ENCODE measurements at regions not wholly inside any gene's neighbourhood (a gene's known extent, or its start where the extent isn't known, plus 50 kb on each side); places are given as distances from the start of the nearest gene placed in this dataset.

DNA sequence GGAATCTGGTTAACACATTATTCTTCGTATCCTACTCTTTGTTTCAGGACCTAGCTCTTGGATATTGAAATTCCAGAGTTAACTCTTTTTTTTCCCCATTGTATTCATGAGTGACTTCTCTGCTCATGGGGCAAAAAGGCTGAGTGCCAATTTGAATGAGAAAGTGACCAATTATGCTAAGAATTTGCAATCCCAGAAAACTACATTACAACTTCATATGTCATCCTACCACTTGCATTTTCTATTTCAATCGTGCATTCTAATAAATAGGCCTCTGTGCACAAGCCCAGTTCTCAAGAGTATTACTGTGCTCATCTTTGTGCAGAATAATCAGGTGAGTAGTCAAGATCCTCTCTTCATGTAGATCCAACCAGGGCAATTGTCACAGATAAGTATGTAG is 537.8 kb downstream of the OTOL1 start:
- Histone ChIP-seq H3K36me3 (ENCODE audit: insufficient read depth, low read length) (no peaks in the 10 kb centered on the region), H3K9me3 (ENCODE audit: low read length) (no peaks in the 10 kb centered on the region), H4K20me1 (ENCODE audit: insufficient read depth, low read length) (no peaks in the 10 kb centered on the region), H2AFZ (ENCODE audit: low read length) (no peak overlapping the region), H3K4me1 (ENCODE audit: insufficient read depth, low read length, poor library complexity, severe bottlenecking) (no peaks in the 10 kb centered on the region), H3K27ac (ENCODE audit: low read depth, low read length, poor library complexity, severe bottlenecking) (no peak overlapping the region), H3K4me3 (ENCODE audit: low read depth, low read length, poor library complexity, severe bottlenecking) (no peak overlapping the region), H3K79me2 (ENCODE audit: insufficient read depth, low read depth, low read length) (no peaks in the 10 kb centered on the region), H3K4me2 (ENCODE audit: low read length) (no peak overlapping the region), H3K9me2 (ENCODE audit: insufficient read depth, low read length) (no peaks in the 10 kb centered on the region)
- no peak for DNase-seq (ENCODE audit: low spot score)
- POLR2A ChIA-PET = no interaction called here
- no peak for TF ChIP-seq CTCF (conservative IDR thresholded peaks at IDR 0.05; ENCODE audit: low read length)
- no peak for TF ChIP-seq EZH2phosphoT487 (IDR thresholded peaks at IDR 0.05; ENCODE audit: borderline replicate concordance, low read depth, low read length)
- intact Hi-C loops (cut with micrococcal nuclease; ENCODE audit: unreplicated experiment) = no loop called here
- no TSS peak for BruUV-seq (replicated peaks)
- CTCF ChIA-PET (ENCODE audit: unreplicated experiment) = no interaction called here

DNA sequence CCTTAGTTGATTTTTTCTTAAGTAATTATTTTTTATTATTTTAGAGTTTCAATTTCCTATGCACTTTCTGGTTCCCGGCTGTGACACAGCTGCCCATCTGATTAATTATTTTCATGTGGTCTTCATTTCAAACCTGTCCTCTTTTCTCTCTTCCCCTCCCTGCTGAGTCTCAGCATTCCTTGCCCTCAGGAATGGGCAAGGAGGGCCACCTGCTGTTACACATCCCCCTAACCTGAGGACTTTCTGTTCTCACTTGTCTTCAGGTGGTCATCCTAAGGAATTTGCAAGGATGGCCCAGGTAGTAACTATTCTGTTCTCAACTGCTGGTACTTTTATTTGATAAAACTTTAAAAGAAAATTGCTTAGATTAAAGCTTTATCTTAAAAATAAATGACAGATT is 545.0 kb downstream of the OTOL1 start:
- no peaks in the 10 kb centered on the region for H3K36me3 ChIP-seq (ENCODE audit: insufficient read depth, low read length)
- ChIA-PET POLR2A (interaction anchor here (0.7 kb wide), 1 partner anchor 427 kb away, joined by 3 read pairs; no protein-coding TSS in a partner anchor), CTCF (ENCODE audit: unreplicated experiment) (no interaction called here)
- no peak overlapping the region for H3K4me3 ChIP-seq (ENCODE audit: low read depth, low read length, poor library complexity, severe bottlenecking)
- intact Hi-C loops (cut with micrococcal nuclease; ENCODE audit: unreplicated experiment) = no loop called here
- DNase-seq (ENCODE audit: low spot score) = no peak
- H3K4me2 ChIP-seq (ENCODE audit: low read length) = no peak overlapping the region
- H3K79me2 ChIP-seq (ENCODE audit: insufficient read depth, low read depth, low read length) = no peaks in the 10 kb centered on the region
- H3K4me1 ChIP-seq (ENCODE audit: insufficient read depth, low read length, poor library complexity, severe bottlenecking) = no peaks in the 10 kb centered on the region
- H4K20me1 ChIP-seq (ENCODE audit: insufficient read depth, low read length) = no peaks in the 10 kb centered on the region
- no TSS peak for BruUV-seq (replicated peaks)
- H3K27ac ChIP-seq (ENCODE audit: low read depth, low read length, poor library complexity, severe bottlenecking) = no peak overlapping the region
- H3K9me2 ChIP-seq (ENCODE audit: insufficient read depth, low read length) = no peaks in the 10 kb centered on the region
- no peak for TF ChIP-seq EZH2phosphoT487 (IDR thresholded peaks at IDR 0.05; ENCODE audit: borderline replicate concordance, low read depth, low read length)
- no peak for TF ChIP-seq CTCF (conservative IDR thresholded peaks at IDR 0.05; ENCODE audit: low read length)
- no peak overlapping the region for H2AFZ ChIP-seq (ENCODE audit: low read length)
- no peaks in the 10 kb centered on the region for H3K9me3 ChIP-seq (ENCODE audit: low read length)

- H4K20me1 ChIP-seq (ENCODE audit: insufficient read depth, low read length) = no peaks in the 10 kb centered on the region
- no peak for DNase-seq (ENCODE audit: low spot score)
- no peaks in the 10 kb centered on the region for H3K79me2 ChIP-seq (ENCODE audit: insufficient read depth, low read depth, low read length)
- no peak overlapping the region for H3K27ac ChIP-seq (ENCODE audit: low read depth, low read length, poor library complexity, severe bottlenecking)
- no peaks in the 10 kb centered on the region for H3K9me3 ChIP-seq (ENCODE audit: low read length)
- no peaks in the 10 kb centered on the region for H3K36me3 ChIP-seq (ENCODE audit: insufficient read depth, low read length)
- no TSS peak for BruUV-seq (replicated peaks)
- no peaks in the 10 kb centered on the region for H3K4me1 ChIP-seq (ENCODE audit: insufficient read depth, low read length, poor library complexity, severe bottlenecking)
- ChIA-PET POLR2A (no interaction called here), CTCF (ENCODE audit: unreplicated experiment) (no interaction called here)
- TF ChIP-seq EZH2phosphoT487 (IDR thresholded peaks at IDR 0.05; ENCODE audit: borderline replicate concordance, low read depth, low read length) = no peak
- no peak for TF ChIP-seq CTCF (conservative IDR thresholded peaks at IDR 0.05; ENCODE audit: low read length)
- no peak overlapping the region for H3K4me3 ChIP-seq (ENCODE audit: low read depth, low read length, poor library complexity, severe bottlenecking)
- H3K4me2 ChIP-seq (ENCODE audit: low read length) = no peak overlapping the region
- H2AFZ ChIP-seq (ENCODE audit: low read length) = no peak overlapping the region
- intact Hi-C loops (cut with micrococcal nuclease; ENCODE audit: unreplicated experiment) = no loop called here
- no peaks in the 10 kb centered on the region for H3K9me2 ChIP-seq (ENCODE audit: insufficient read depth, low read length)
Measured at GRCh38 chr3:162052636-162053035, 556.0 kb downstream of the OTOL1 start.

Measured in OCI-LY7 (cell line).